Activated T-cell treated with anti-CD3 and anti-CD28 coated beads for 48 hours (primary cell): ENCODE measurements at regions not wholly inside any gene's neighbourhood (a gene's known extent, or its start where the extent isn't known, plus 50 kb on each side); places are given as distances from the start of the nearest gene placed in this dataset.
"Not testable (repeated sequence)": the region's sequence is repeated elsewhere in the genome, so short reads cannot be mapped to it uniquely, and the experiment has no call there.

Experiments
- DNase-seq: peaks from one replicate; pipeline ENCODE4 v3.0.0-alpha.2; 2020; ENCODE audit warnings: low read depth

GRCh38 chr20:1810926-1811620 lies 84.1 kb upstream of the SIRPA start:
- no peak for DNase-seq

- no peak for DNase-seq
Observed at GRCh38 chr20:1810572-1810925, 84.7 kb upstream of the SIRPA start.

GRCh38 chr20:1809611-1810510 lies 85.3 kb upstream of the SIRPA start:
- no peak for DNase-seq

GRCh38 chr20:1809131-1809572 lies 86.1 kb upstream of the SIRPA start:
- DNase-seq = no peak

GRCh38 chr20:1808101-1808500 lies 87.1 kb upstream of the SIRPA start:
- no peak for DNase-seq

- no peak for DNase-seq
Observed at GRCh38 chr20:1807394-1807793, 87.8 kb upstream of the SIRPA start.

GRCh38 chr20:1806456-1806855 lies 88.8 kb upstream of the SIRPA start:
- DNase-seq = no peak

GRCh38 chr20:1805816-1806215 lies 89.4 kb upstream of the SIRPA start:
- no peak for DNase-seq

- DNase-seq = no peak
Observed at GRCh38 chr20:1805161-1805581, 90.0 kb upstream of the SIRPA start.

- DNase-seq = no peak
Observed at GRCh38 chr20:1804554-1804956, 90.7 kb upstream of the SIRPA start.

- no peak for DNase-seq
Observed at GRCh38 chr20:1803932-1804501, 91.2 kb upstream of the SIRPA start.

- DNase-seq = peak; percentile 27
Observed at GRCh38 chr20:1803061-1803931, 91.9 kb upstream of the SIRPA start.

- DNase-seq = peak; percentile 41
Observed at GRCh38 chr20:1802385-1803060, 92.7 kb upstream of the SIRPA start.

GRCh38 chr20:1801929-1802306 lies 93.3 kb upstream of the SIRPA start:
- no peak for DNase-seq

- DNase-seq = no peak
Observed at GRCh38 chr20:1801225-1801928, 93.8 kb upstream of the SIRPA start.

- DNase-seq = no peak
Observed at GRCh38 chr20:1800777-1801176, 94.4 kb upstream of the SIRPA start.

GRCh38 chr20:1800180-1800579 lies 95.0 kb upstream of the SIRPA start:
- DNase-seq = no peak

GRCh38 chr20:1799746-1800145 lies 95.5 kb upstream of the SIRPA start:
- DNase-seq = not testable (repeated sequence)

- no peak for DNase-seq
Observed at GRCh38 chr20:1798982-1799381, 96.2 kb upstream of the SIRPA start.

GRCh38 chr20:1793821-1794220 lies 101.4 kb upstream of the SIRPA start:
- no peak for DNase-seq

GRCh38 chr20:1792274-1792673 lies 102.9 kb upstream of the SIRPA start:
- no peak for DNase-seq
